NCI-H82 treated with DMSO at 0.1 percent for 48 hours (cell line): ENCODE measurements at regions not wholly inside any gene's neighbourhood (a gene's known extent, or its start where the extent isn't known, plus 50 kb on each side); places are given as distances from the start of the nearest gene placed in this dataset.
"Not testable (repeated sequence)": the region's sequence is repeated elsewhere in the genome, so short reads cannot be mapped to it uniquely, and the experiment has no call there.

Source experiments
- DNase-seq: peaks from one replicate; lab custom pipeline; 2025; ENCODE audit not compliant: unreplicated experiment; lab: John Stamatoyannopoulos, UW

- DNase-seq: no peak
These were observed 178.4 kb upstream of the GPR101 start for GRCh38 chrX:137212078-137212632.

GRCh38 chrX:137198040-137198439 lies 164.2 kb upstream of the GPR101 start:
- no peak for DNase-seq

- DNase-seq: no peak
These were observed 162.2 kb upstream of the GPR101 start for GRCh38 chrX:137195991-137196390.

- no peak for DNase-seq
These were observed 161.5 kb upstream of the GPR101 start for GRCh38 chrX:137195296-137195695.

- no peak for DNase-seq
These were observed 160.4 kb upstream of the GPR101 start for GRCh38 chrX:137194164-137194563.

GRCh38 chrX:137187540-137187939 lies 153.7 kb upstream of the GPR101 start:
- no peak for DNase-seq

GRCh38 chrX:137178392-137178791 lies 144.6 kb upstream of the GPR101 start:
- DNase-seq: no peak

GRCh38 chrX:137172317-137172948 lies 138.6 kb upstream of the GPR101 start:
- no peak for DNase-seq

- DNase-seq: no peak
These were observed 137.8 kb upstream of the GPR101 start for GRCh38 chrX:137171626-137172025.

- DNase-seq: no peak
These were observed 132.8 kb upstream of the GPR101 start for GRCh38 chrX:137166591-137166990.

GRCh38 chrX:137164329-137164728 lies 130.5 kb upstream of the GPR101 start:
- no peak for DNase-seq

GRCh38 chrX:137151403-137151802 lies 117.6 kb upstream of the GPR101 start:
- no peak for DNase-seq

- DNase-seq: no peak
These were observed 110.1 kb upstream of the GPR101 start for GRCh38 chrX:137143864-137144263.

GRCh38 chrX:137122651-137123050 lies 88.9 kb upstream of the GPR101 start:
- DNase-seq: not testable (repeated sequence)

- DNase-seq: no peak
These were observed 85.3 kb upstream of the GPR101 start for GRCh38 chrX:137119049-137119448.

- no peak for DNase-seq
These were observed 84.7 kb upstream of the GPR101 start for GRCh38 chrX:137118536-137118935.

GRCh38 chrX:137118136-137118535 lies 84.3 kb upstream of the GPR101 start:
- DNase-seq: no peak

GRCh38 chrX:137107877-137108276 lies 74.1 kb upstream of the GPR101 start:
- not testable (repeated sequence) for DNase-seq

- DNase-seq: no peak
These were observed 67.6 kb upstream of the GPR101 start for GRCh38 chrX:137101273-137101990.
